GM19468 (cell line): ENCODE measurements at regions not wholly inside any gene's neighbourhood (a gene's known extent, or its start where the extent isn't known, plus 50 kb on each side); places are given as distances from the start of the nearest gene placed in this dataset.
"Not testable (repeated sequence)": the region's sequence is repeated elsewhere in the genome, so short reads cannot be mapped to it uniquely, and the experiment has no call there.

ENCODE experiments used
- ATAC-seq: cut with Tn5 transposase; IDR thresholded peaks from one replicate; pipeline ENCODE4 v1.9.1; 2021; ENCODE audit warnings: mild to moderate bottlenecking, moderate library complexity, moderate number of reproducible peaks; ENCODE audit not compliant: unreplicated experiment; ENCODE audit errors: extremely low read depth

DNA sequence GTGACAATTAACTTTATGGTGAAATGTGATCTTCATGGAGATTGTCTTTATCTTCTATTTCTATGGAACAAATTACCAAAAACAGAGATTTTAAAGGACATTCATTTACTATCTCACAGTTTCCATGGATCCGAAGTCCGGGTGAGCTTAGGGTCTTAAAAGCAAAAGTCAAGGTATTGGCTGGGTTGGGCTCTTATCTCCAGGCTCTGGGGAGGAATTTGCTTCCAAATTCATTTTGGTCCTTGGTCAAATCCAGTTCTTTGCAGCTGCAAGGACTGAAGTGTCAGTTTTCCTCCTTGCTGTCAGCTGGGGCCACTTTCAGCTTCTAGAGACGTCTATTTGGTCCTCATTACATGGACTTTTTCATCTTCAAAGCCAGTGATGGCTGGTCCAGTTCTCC, 395.8 kb upstream of the MAF start:
- no peak for ATAC-seq

DNA sequence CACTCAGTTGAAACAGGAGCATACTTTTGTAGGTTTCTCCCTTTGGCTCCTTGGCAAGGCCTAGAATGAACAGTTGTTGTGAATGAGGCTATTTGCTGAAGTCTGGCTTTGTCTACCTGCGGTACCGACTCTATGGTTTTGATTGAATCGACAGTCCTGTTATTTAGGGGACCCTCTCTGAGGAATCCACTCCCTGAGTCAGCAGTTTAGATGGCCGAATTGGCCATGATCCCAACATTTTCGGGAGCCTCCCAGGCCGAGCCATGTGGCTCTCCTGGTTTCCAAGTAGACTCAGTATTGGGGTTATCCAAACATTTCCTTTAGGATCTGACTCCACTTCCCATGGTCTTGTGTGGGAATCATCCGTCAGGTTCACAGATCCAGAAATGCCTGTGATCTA, 394.8 kb upstream of the MAF start:
- no peak for ATAC-seq

DNA sequence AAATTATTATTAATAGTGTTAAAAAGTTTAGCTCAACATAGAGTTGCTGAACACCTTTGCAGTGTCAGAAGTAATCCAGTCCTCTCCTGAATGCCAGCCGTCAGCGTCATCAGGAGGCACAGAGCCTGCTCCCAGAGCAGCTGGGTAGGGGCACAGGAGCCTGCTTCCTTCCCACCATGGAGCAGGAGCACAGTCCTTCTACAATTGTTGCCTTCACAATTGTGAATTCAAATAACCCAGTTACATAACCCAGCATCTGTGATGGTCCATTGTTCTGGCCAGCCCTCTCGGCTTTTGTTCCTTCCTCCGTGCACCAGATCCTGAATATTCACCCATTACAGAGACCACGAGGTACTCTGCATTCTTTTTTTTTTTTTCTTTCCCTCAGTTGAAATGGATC, 393.9 kb upstream of the MAF start:
- ATAC-seq, result no peak

DNA sequence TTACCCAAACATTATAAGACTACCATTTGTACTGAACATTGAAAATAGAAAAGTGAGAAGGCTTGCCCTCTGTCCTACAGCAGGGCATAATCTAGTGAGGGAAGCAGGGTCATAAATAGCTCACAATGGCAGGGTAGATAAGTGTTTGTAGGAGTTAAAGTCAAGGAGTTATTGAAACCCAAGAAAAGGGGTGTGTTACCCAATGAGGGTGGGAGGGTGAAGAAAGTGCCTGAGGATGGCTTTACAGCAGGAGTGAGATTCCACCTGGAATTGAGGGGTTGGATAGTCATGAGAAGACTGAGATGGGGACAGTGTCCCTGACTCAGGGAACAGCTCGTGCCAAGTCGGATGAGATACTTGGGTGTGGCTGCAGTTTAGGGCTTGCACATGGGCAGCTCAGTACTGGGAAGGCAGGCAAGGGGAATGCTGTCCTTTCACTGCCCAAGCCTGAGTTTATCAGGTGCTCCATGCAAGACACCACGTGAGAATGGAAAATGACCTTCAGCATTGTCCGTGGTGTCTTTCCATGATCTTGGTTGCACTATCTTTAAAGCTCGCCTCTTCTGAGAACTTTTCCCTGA, 393.2 kb upstream of the MAF start:
- no peak for ATAC-seq

- ATAC-seq, result no peak
Observed at GRCh38 chr16:79991969-79992368, 391.4 kb upstream of the MAF start.

DNA sequence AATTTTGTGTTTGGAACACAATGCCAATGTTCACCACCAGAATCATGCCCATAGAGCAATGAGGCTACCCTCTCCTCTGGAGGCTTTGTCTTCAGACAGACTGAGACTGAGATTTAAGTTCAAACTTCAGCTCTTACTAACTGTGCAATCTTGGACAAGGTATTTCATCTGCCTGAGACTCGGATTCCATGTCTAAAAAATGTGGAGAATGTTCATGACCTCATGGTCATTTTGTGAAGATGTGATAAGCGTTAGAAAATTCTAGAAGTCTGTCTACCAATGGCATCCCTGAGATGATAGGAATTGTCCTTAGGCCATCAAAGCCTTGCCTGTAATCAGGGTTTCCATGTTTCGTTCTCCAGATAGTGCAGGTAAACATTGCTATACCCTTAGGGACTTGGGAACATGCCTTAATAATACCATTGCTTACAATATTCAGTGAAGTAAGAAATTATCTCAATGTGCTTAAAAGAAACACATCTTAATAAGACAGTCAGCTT, 388.2 kb upstream of the MAF start:
- ATAC-seq, result no peak

- ATAC-seq, result no peak
Observed at GRCh38 chr16:79988089-79988488, 387.6 kb upstream of the MAF start.

- ATAC-seq, result no peak
Observed at GRCh38 chr16:79986352-79986751, 385.8 kb upstream of the MAF start.

GRCh38 chr16:79985606-79986005, 385.1 kb upstream of the MAF start:
- ATAC-seq, result no peak

GRCh38 chr16:79984149-79984548, 383.6 kb upstream of the MAF start:
- ATAC-seq, result not testable (repeated sequence)

- no peak for ATAC-seq
Observed at GRCh38 chr16:79982862-79983261, 382.3 kb upstream of the MAF start.

DNA sequence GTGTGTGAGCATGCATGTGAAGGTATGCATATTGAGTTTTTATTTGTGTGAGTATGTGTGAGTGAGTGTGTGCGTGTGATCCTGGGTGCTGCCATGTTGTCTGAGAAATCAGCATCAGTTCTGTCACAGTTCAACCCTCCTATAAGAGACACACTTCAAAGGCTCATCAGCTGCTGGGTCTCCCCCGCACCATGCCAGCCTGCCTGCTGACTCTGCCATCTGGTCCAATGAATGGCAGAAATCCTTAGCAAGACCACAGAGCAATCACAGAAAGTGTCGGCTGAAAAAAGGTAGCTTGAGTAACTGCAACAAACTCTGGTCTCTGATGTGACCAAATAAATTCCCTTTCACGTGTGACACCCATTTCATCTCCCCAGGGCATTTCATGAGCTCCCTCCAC, 381.8 kb upstream of the MAF start:
- no peak for ATAC-seq

GRCh38 chr16:79981814-79982213, 381.3 kb upstream of the MAF start:
- no peak for ATAC-seq

DNA sequence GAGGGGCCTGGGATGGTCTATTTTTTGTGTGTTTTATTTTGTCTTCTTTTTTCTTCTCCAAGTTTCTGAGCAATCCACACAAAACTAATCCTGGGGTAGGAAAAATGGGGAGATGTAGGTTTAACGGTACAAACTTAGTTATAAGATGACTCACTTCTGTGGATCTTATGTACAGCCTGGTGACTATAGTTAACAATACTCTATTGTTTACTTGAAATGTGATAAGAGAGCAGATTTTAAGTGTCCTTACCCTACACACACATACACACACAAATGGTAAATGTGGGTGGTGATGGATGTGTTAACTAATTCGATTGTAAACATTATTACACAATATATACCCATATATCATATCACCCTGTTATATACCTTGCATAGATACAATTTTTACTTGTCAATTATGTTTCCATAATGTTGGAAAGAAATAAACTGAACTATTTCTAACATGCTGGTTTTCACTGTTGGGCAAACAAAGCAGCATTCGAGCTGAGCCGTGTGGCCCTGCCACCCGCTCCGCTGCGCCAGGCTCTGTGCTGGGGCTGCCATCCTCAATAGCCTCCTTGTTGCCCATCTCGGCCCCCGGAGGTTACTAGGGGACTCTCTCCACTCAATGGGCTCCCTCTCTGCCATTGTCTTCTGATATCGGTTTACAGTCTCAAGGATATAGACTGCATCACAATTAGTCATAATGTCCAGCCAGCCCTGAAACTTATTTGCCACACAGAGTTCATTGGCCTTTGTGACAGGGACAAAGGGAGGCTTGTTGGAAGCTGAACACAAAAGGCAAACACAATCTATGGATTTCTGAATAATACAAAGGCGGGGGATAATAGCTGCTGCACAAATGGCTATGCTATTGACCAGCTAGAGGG, 380.3 kb upstream of the MAF start:
- no peak for ATAC-seq

DNA sequence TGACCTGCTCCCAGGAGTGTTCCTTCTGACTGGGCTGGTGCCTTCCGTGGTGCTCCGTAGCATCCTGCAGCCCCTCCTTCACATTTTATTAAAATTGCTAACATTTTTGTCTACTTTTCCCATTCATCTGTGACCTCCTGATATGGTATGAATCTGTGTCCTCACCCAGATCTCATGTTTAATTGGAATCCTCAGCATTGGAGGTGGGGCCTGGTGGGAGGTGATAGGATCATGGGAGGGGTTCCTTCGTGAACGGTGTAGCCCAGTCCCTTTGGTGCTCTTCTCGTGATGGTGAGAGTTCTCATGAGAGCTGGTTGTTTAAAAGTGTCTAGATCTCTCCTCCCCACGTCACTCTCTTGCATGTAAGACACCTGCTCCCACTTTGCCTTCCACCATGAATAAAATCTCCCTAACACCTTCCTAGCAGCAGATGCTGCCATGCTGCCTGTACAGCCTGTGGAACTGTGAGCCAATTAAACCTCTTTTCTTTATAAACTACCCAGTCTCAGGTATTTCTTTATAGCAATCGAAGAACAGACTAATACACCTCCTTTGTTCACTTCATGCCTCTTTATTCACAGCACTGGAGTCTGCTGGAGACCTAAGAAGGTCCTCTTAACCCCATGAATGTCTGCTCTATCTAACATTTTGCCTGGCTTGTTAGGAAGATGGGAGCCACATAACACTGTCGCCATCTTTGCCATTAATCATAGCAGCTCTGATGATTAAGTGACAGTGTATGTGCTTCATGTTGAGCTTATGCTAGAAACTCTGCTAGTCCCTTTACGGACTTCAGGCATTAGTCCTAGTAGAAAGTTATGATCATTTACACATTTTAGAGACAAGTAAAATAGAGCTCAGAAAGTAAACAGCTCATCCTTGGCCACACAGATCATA, 377.7 kb upstream of the MAF start:
- no peak for ATAC-seq

- ATAC-seq, result no peak
Observed at GRCh38 chr16:79973320-79973719, 372.8 kb upstream of the MAF start.

DNA sequence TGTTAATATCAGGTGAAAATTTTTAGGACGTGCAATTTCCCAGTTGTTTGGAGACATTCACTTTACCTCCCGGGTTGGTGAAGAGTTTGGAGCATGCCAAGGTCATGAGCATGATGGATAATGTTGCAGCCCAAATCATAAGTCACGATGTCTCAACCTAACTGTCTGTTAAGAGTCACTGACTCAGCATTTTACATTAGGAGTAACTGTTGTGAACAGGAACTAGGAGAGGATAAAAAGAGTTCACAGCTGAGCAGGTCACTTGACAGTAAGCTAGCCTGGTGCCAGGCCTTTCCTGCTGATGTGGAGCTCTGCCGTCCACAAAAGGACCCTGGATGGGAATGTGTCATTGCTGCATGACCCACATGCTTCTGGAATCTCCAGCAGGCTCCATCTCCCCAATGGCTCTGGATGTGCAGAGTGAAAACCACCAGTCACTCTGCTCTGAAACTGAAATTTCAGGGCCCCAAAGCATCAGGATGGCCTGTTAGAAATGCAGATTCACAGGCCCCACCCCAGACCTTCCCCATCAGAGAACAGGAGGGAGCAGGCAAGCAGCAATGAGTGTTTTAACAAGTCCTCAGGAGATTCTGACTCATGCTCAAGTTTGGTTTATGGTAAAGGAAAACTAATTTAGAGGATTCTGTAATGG, 371.6 kb upstream of the MAF start:
- no peak for ATAC-seq

DNA sequence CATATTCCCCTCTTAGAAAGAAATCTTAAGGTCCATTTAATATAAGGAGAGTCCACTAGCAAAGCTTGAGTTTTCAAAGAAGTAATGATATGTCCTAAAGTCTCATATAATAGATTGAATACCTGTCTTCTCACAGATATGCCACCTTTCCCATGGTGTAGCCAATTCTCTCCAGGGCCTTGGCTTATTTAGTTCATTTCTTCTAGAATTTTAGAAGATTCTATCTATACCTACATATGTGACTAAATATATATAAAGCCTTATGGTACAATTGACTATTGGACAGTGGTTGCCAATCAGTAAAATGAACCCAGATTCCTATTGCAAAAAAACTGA, 370.7 kb upstream of the MAF start:
- ATAC-seq, result no peak

DNA sequence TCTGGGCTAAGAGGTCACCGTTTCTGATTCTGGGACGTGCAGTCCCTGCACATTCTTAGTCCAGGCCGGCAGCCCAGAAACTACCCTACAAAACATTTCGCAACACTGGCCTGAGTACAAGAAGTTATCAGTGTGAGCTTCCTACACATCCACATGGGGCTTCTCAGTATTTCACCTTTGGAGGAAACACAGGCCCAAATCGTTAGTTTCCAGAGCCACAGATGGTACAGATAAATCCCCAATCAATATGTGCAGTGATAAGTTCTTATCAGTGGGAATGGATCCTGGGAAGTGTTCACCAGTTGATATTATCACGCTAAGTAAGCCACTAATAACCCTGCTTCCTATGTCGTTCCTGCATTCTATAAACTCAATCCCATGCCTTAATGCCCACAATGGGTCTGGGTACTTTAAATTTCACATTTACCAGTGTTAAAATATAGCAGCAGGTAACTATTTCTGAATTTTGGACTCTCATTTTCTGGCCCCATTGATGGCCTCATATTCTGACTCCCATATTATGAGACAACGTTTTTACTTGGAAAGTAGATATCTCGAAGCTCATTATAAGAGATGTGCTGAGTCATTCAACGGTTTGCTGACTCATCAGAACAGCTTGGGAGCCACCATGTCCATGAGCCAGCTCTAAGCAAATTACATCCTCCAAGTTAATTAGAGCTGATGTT, 370.2 kb upstream of the MAF start:
- ATAC-seq, result no peak

DNA sequence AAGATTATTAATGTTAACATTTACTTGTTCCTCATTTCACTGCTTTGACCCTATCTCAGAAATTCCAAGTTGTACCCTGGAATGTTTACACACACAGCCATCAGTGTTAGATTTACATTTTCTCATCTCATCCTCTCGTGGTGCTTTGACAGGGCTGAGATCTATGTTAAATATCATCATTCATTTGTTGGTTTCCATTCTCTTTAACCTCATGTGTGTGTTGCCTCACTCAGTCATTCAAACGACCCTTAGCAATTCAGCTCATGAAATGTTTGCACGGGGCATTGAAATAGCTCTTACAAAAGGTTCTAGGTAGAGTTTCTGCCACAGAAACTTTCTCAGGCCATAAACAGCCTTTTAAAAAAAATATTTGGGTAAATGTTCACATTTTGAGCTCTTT, 369.6 kb upstream of the MAF start:
- no peak for ATAC-seq
